PFSK-1 (cell line): ENCODE measurements at regions not wholly inside any gene's neighbourhood (a gene's known extent, or its start where the extent isn't known, plus 50 kb on each side); places are given as distances from the start of the nearest gene placed in this dataset.

Experiments used
- FOXP2 ChIP-seq: optimal IDR thresholded peaks from 2 replicates; pipeline ENCODE3; 2011; ENCODE audit warnings: borderline replicate concordance, control low read depth, inconsistent platforms; ENCODE audit not compliant: insufficient read depth; ENCODE audit errors: extremely low read length, extremely low read depth
- POLR2AphosphoS5 ChIP-seq: IDR thresholded peaks from 2 replicates; pipeline ENCODE4 v1.6.1; 2012; ENCODE audit warnings: low read depth, mild to moderate bottlenecking, control low read depth, low read length, moderate library complexity
- REST ChIP-seq, 2 experiments: IDR thresholded peaks; 2 replicates each; pipeline versions ENCODE4 v1.6.1 to v1.8.0; 2011 to 2012; ENCODE audit warnings: low read depth in 2 of 2, low read length in 2 of 2, control low read depth in 1 of 2, inconsistent platforms in 1 of 2, mild to moderate bottlenecking in 1 of 2, moderate library complexity in 1 of 2; ENCODE audit not compliant: insufficient read depth in 1 of 2
- SIN3A ChIP-seq: IDR thresholded peaks from 2 replicates; pipeline ENCODE4 v1.6.1; 2012; ENCODE audit warnings: mild to moderate bottlenecking, low read length, moderate library complexity, borderline replicate concordance; ENCODE audit not compliant: insufficient read depth
- TAF1 ChIP-seq: IDR thresholded peaks from 2 replicates; pipeline ENCODE4 v1.6.1; 2012; ENCODE audit warnings: low read length, control low read depth, borderline replicate concordance; ENCODE audit not compliant: insufficient read depth

DNA sequence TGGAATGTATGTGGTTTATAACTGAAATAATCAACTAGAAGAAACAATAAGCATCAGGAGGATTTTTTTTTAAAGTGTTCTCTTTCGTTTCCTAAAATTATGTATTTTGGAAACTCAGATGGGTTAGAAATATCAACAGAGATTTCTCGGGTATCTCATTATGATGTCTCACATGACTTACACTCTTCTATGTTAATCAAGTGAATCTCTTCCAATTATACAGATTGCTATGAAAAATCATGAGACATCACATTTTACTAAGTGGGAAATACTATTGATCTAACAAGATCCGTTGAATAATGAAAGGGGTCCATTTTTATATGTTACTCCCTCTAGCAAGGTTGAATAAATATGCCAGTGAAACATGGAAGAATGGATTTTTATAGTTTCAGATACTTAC lies 54.7 kb upstream of the NRIP1 start:
- no peak for TF ChIP-seq POLR2AphosphoS5
- no peak for TF ChIP-seq FOXP2
- no peak for TF ChIP-seq REST (IDR thresholded peaks at IDR 0.05; ENCODE audit: insufficient read depth in 1 of 2, low read depth in 2 of 2, low read length in 2 of 2)
- no peak for TF ChIP-seq SIN3A
- no peak for TF ChIP-seq TAF1

- TF ChIP-seq SIN3A = no peak
- TF ChIP-seq POLR2AphosphoS5 = no peak
- no peak for TF ChIP-seq REST (IDR thresholded peaks at IDR 0.05; ENCODE audit: insufficient read depth in 1 of 2, low read depth in 2 of 2, low read length in 2 of 2)
- TF ChIP-seq TAF1 = no peak
- TF ChIP-seq FOXP2 = no peak
These were observed 56.4 kb upstream of the NRIP1 start for GRCh38 chr21:15121097-15121654.

- TF ChIP-seq REST (IDR thresholded peaks at IDR 0.05; ENCODE audit: insufficient read depth in 1 of 2, low read depth in 2 of 2, low read length in 2 of 2) (no peak), TAF1 (no peak), SIN3A (no peak), FOXP2 (no peak), POLR2AphosphoS5 (no peak)
These were observed 56.9 kb upstream of the NRIP1 start for GRCh38 chr21:15121655-15122120.

DNA sequence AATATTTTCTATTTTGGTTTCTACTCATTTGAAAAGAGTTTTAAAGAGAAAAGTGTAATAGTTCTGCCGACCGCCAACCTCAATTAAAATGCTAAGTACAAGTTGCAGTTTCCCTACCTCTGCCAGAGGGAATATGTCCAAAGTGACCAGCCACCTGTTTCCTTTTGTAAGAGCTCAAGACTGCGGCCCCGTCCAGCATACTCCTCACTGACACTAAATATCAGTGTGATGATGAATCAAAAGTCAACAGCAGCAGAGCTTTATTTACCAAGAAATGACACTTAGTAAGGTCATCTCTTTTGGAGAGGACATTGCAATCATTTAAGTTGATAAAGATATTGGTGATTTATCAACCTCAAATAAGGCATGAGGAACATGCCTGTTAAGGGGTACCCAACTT lies 57.4 kb upstream of the NRIP1 start:
- no peak for TF ChIP-seq TAF1
- TF ChIP-seq POLR2AphosphoS5 = no peak
- TF ChIP-seq SIN3A = no peak
- TF ChIP-seq REST (IDR thresholded peaks at IDR 0.05; ENCODE audit: insufficient read depth in 1 of 2, low read depth in 2 of 2, low read length in 2 of 2) = no peak
- no peak for TF ChIP-seq FOXP2

- TF ChIP-seq POLR2AphosphoS5 (no peak), SIN3A (no peak), REST (IDR thresholded peaks at IDR 0.05; ENCODE audit: insufficient read depth in 1 of 2, low read depth in 2 of 2, low read length in 2 of 2) (no peak), TAF1 (no peak), FOXP2 (no peak)
These were observed 59.9 kb upstream of the NRIP1 start for GRCh38 chr21:15124731-15125130.
